H1 (cell line): ENCODE measurements at regions not wholly inside any gene's neighbourhood (a gene's known extent, or its start where the extent isn't known, plus 50 kb on each side); places are given as distances from the start of the nearest gene placed in this dataset.

ENCODE experiments used
- KDM5A ChIP-seq: fragments of 200-600 bp; IDR thresholded peaks from 2 replicates; pipeline ENCODE4 v1.7.1; 2012; ENCODE audit warnings: mild to moderate bottlenecking, low read length, inconsistent platforms, mixed read lengths
- PHF8 ChIP-seq: fragments of 200-600 bp; sonication (generic); conservative IDR thresholded peaks from 2 replicates; pipeline ENCODE4 v1.7.1; 2012; ENCODE audit warnings: low read depth, mild to moderate bottlenecking, inconsistent platforms, low read length, moderate library complexity

GRCh38 chr5:68688547-68688946 lies 405.3 kb upstream of the SLC30A5 start (continued):
- no peak for TF ChIP-seq KDM5A
- no peak for TF ChIP-seq PHF8
